WI38 (cell line): ENCODE measurements at regions not wholly inside any gene's neighbourhood (a gene's known extent, or its start where the extent isn't known, plus 50 kb on each side); places are given as distances from the start of the nearest gene placed in this dataset.

Experiments used
- H3K4me3 ChIP-seq: 2 replicates; pipeline ENCODE4 v1.5.1; 2011; ENCODE audit warnings: low read depth, mild to moderate bottlenecking, control low read depth, low read length
- CTCF ChIP-seq: IDR thresholded peaks from 2 replicates; pipeline ENCODE4 v1.5.1; 2012; ENCODE audit warnings: low read depth, mild to moderate bottlenecking, control low read depth, low read length

- H3K4me3 ChIP-seq, result no peak overlapping the region
- TF ChIP-seq CTCF, result no peak
Observed at GRCh38 chr7:116431787-116432526, 67.6 kb upstream of the CAV2 start.

- no peak for TF ChIP-seq CTCF
- no peak overlapping the region for H3K4me3 ChIP-seq
Observed at GRCh38 chr7:116432527-116432916, 67.0 kb upstream of the CAV2 start.

- no peak overlapping the region for H3K4me3 ChIP-seq
- TF ChIP-seq CTCF, result no peak
Observed at GRCh38 chr7:116433246-116433645, 66.3 kb upstream of the CAV2 start.

- TF ChIP-seq CTCF, result no peak
- no peak overlapping the region for H3K4me3 ChIP-seq
Observed at GRCh38 chr7:116434820-116435341, 64.7 kb upstream of the CAV2 start.

- TF ChIP-seq CTCF, result no peak
- no peak overlapping the region for H3K4me3 ChIP-seq
Observed at GRCh38 chr7:116436305-116436826, 63.2 kb upstream of the CAV2 start.

GRCh38 chr7:116438267-116438666 is 61.3 kb upstream of the CAV2 start:
- TF ChIP-seq CTCF, result no peak
- no peak overlapping the region for H3K4me3 ChIP-seq

GRCh38 chr7:116439005-116439404 is 60.5 kb upstream of the CAV2 start:
- no peak for TF ChIP-seq CTCF
- H3K4me3 ChIP-seq, result no peak overlapping the region
